ENCODE measurements at regions not wholly inside any gene's neighbourhood (a gene's known extent, or its start where the extent isn't known, plus 50 kb on each side); places are given as distances from the start of the nearest gene placed in this dataset.
A peak's percentile ranks its signal among the peaks of the same experiment; 100 is the strongest.

- CTCF ChIA-PET (ENCODE audit: partially characterized antibody): interaction anchor here (0.9 to 1.0 kb wide), 2 partner anchors 13 to 21 kb away, joined by 3 read pairs; no protein-coding TSS in a partner anchor
- Histone ChIP-seq H2BK15ac (ENCODE audit: low read length) (no peak overlapping the region), H3K23me2 (ENCODE audit: low read depth, low read length) (no peaks in the 10 kb centered on the region), H3K4ac (replicated peaks; ENCODE audit: insufficient read length, low read depth, low read length) (no peak overlapping the region), H3K36me3 (ENCODE audit: control insufficient read depth in 2 of 4, insufficient read depth in 4 of 4, low read length in 3 of 4) (no peaks in the 10 kb centered on the region), H2BK12ac (ENCODE audit: low read depth, low read length) (no peak overlapping the region), H2AK5ac (ENCODE audit: low read depth, low read length) (no peak overlapping the region), H2BK5ac (ENCODE audit: low read depth, low read length) (no peak overlapping the region), H2AFZ (ENCODE audit: low read length) (no peak overlapping the region), H4K5ac (ENCODE audit: insufficient read length, low read depth, low read length) (no peak overlapping the region), H2BK120ac (replicated peaks; ENCODE audit: low read depth, low read length) (no peak overlapping the region), H3K23ac (ENCODE audit: insufficient read length) (no peak overlapping the region), H3K14ac (ENCODE audit: insufficient read length) (no peak overlapping the region), H4K8ac (ENCODE audit: extremely low read depth, insufficient read depth, low read length) (no peak overlapping the region), H3K27me3 (replicated peaks in 1 of 4; ENCODE audit: control insufficient read depth in 3 of 4, extremely low read depth in 1 of 4, insufficient read depth in 3 of 4, low read length in 3 of 4) (no peaks in the 10 kb centered on the region), H4K20me1 (replicated peaks in 1 of 2; ENCODE audit: control insufficient read depth in 1 of 2, insufficient read depth in 2 of 2, low read length in 2 of 2) (no peaks in the 10 kb centered on the region), H3K56ac (replicated peaks; ENCODE audit: insufficient read length, low read depth, low read length) (no peak overlapping the region), H3K18ac (ENCODE audit: extremely low read depth, low read length) (no peak overlapping the region), H3K4me2 (ENCODE audit: insufficient read depth in 1 of 2, low read depth in 2 of 2, low read length in 2 of 2) (no peak overlapping the region), H3K4me3 (ENCODE audit: extremely low read depth in 1 of 4, insufficient read depth in 2 of 4, low read depth in 3 of 4, low read length in 4 of 4) (no peak overlapping the region), H2BK20ac (ENCODE audit: low read length) (no peak overlapping the region), H3K4me1 (replicated peaks in 1 of 4; ENCODE audit: control insufficient read depth in 3 of 4, insufficient read depth in 4 of 4, low read length in 3 of 4) (peaks cover 0 to 2% (median 0%) of the 10 kb centered on the region in 4 experiments; a peak in 1 of 7 replicates), H4K91ac (replicated peaks; ENCODE audit: insufficient read length, low read length) (no peak overlapping the region), H3K79me1 (ENCODE audit: low read depth, low read length) (no peaks in the 10 kb centered on the region), H3K9me3 (ENCODE audit: insufficient read depth in 2 of 2, low read depth in 1 of 2, low read length in 1 of 2) (no peaks in the 10 kb centered on the region), H3K79me2 (ENCODE audit: control insufficient read depth in 1 of 2, insufficient read depth in 2 of 2, low read length in 2 of 2) (no peaks in the 10 kb centered on the region), H3K9ac (replicated peaks in 1 of 4; ENCODE audit: extremely low read depth in 1 of 4, low read depth in 3 of 4, low read length in 3 of 4) (no peak overlapping the region), H3K27ac (ENCODE audit: low read depth, low read length) (no peak overlapping the region; the same call in 1 of the 2 replicates)
- 75% methylated on average over 3 of the region's 3 CpGs; no CpG with 5 or more reads in 1 of the 2 experiments for WGBS, 2 experiments (ENCODE audit: extremely low coverage in 1 of 2, insufficient coverage in 1 of 2, insufficient read length in 1 of 2, insufficient replicate concordance in 2 of 2, low coverage in 1 of 2, low lambda C conversion rate in 2 of 2, missing lambda C conversion rate in 1 of 2)
- no peak for TF ChIP-seq RBBP5 (IDR thresholded peaks at IDR 0.05; ENCODE audit: borderline replicate concordance, low read depth, low read length)
- no peak for TF ChIP-seq CHD2 (IDR thresholded peaks at IDR 0.05; ENCODE audit: low read length)
- no peak for TF ChIP-seq POLR2A (IDR thresholded peaks at IDR 0.05; ENCODE audit: control extremely low read depth in 1 of 2, low read depth in 2 of 2, low read length in 2 of 2)
- peak in 1 of 3 experiments; percentile 34; a peak in 1 of 4 replicates for TF ChIP-seq CTCF (IDR thresholded peaks at IDR 0.05; ENCODE audit: control extremely low read depth in 1 of 3, insufficient read depth in 1 of 3, low read depth in 1 of 3, low read length in 3 of 3)
- TF ChIP-seq NANOG (IDR thresholded peaks at IDR 0.05; ENCODE audit: insufficient read depth, low read depth, low read length, poor library complexity, severe bottlenecking): no peak
- TF ChIP-seq KDM4A (IDR thresholded peaks at IDR 0.05; ENCODE audit: low read depth, low read length, severe bottlenecking): no peak
- DNase-seq (ENCODE audit: low read depth in 1 of 2, low spot score in 2 of 2) (no peak), FAIRE-seq (no peak)
- POLR2A ChIA-PET (ENCODE audit: partially characterized antibody): no interaction called here
These were observed 94.1 kb upstream of the ZNF800 start for GRCh38 chr7:127486654-127487053.
